ENCODE measurements at regions not wholly inside any gene's neighbourhood (a gene's known extent, or its start where the extent isn't known, plus 50 kb on each side); places are given as distances from the start of the nearest gene placed in this dataset.

- Histone ChIP-seq H3K4me2 (ENCODE audit: insufficient read depth, low read length) (no peak overlapping the region), H4K20me1 (ENCODE audit: insufficient read depth, low read length) (no peaks in the 10 kb centered on the region), H3K4me1 (ENCODE audit: insufficient read depth, low read length) (no peaks in the 10 kb centered on the region), H3K27me3 (ENCODE audit: insufficient read depth, low read length, poor library complexity) (no peaks in the 10 kb centered on the region), H3K4me3 (ENCODE audit: low read depth in 1 of 2, low read length in 2 of 2) (no peak overlapping the region), H2AFZ (ENCODE audit: low read depth, low read length) (no peak overlapping the region), H3K79me2 (ENCODE audit: insufficient read depth, low read length) (no peaks in the 10 kb centered on the region), H3K9ac (ENCODE audit: low read depth, low read length) (no peak overlapping the region), H3K36me3 (ENCODE audit: insufficient read depth, low read length) (no peaks in the 10 kb centered on the region), H3K9me3 (ENCODE audit: insufficient read depth, low read length, severe bottlenecking) (no peaks in the 10 kb centered on the region), H3K27ac (ENCODE audit: low read length) (no peak overlapping the region)
- TF ChIP-seq EZH2 (IDR thresholded peaks at IDR 0.05; ENCODE audit: borderline replicate concordance, low read depth, low read length, severe bottlenecking): no peak
- TF ChIP-seq CTCF (IDR thresholded peaks at IDR 0.05; ENCODE audit: borderline replicate concordance, extremely low read depth, low read length, poor library complexity, severe bottlenecking): no peak
- ATAC-seq (ENCODE audit: insufficient read depth, low read depth) (no peak), DNase-seq (no peak)
Observed at GRCh38 chr4:178970433-178971140, 1528.3 kb upstream of the AGA start.

- DNase-seq: no peak
- no peak for ATAC-seq (ENCODE audit: insufficient read depth, low read depth)
- H3K4me1 ChIP-seq (ENCODE audit: insufficient read depth, low read length): no peaks in the 10 kb centered on the region
- H4K20me1 ChIP-seq (ENCODE audit: insufficient read depth, low read length): no peaks in the 10 kb centered on the region
- no peak overlapping the region for H2AFZ ChIP-seq (ENCODE audit: low read depth, low read length)
- no peaks in the 10 kb centered on the region for H3K27me3 ChIP-seq (ENCODE audit: insufficient read depth, low read length, poor library complexity)
- H3K27ac ChIP-seq (ENCODE audit: low read length): no peak overlapping the region
- H3K9me3 ChIP-seq (ENCODE audit: insufficient read depth, low read length, severe bottlenecking): no peaks in the 10 kb centered on the region
- no peaks in the 10 kb centered on the region for H3K36me3 ChIP-seq (ENCODE audit: insufficient read depth, low read length)
- H3K4me2 ChIP-seq (ENCODE audit: insufficient read depth, low read length): no peak overlapping the region
- no peak for TF ChIP-seq CTCF (IDR thresholded peaks at IDR 0.05; ENCODE audit: borderline replicate concordance, extremely low read depth, low read length, poor library complexity, severe bottlenecking)
- TF ChIP-seq EZH2 (IDR thresholded peaks at IDR 0.05; ENCODE audit: borderline replicate concordance, low read depth, low read length, severe bottlenecking): no peak
- no peaks in the 10 kb centered on the region for H3K79me2 ChIP-seq (ENCODE audit: insufficient read depth, low read length)
- no peak overlapping the region for H3K9ac ChIP-seq (ENCODE audit: low read depth, low read length)
- H3K4me3 ChIP-seq (ENCODE audit: low read depth in 1 of 2, low read length in 2 of 2): no peak overlapping the region
Observed at GRCh38 chr4:178976861-178977260, 1534.6 kb upstream of the AGA start.

- Histone ChIP-seq H3K4me3 (ENCODE audit: low read depth in 1 of 2, low read length in 2 of 2) (no peak overlapping the region), H3K9ac (ENCODE audit: low read depth, low read length) (no peak overlapping the region), H3K27ac (ENCODE audit: low read length) (no peak overlapping the region), H3K9me3 (ENCODE audit: insufficient read depth, low read length, severe bottlenecking) (no peaks in the 10 kb centered on the region), H3K4me1 (ENCODE audit: insufficient read depth, low read length) (no peaks in the 10 kb centered on the region), H3K79me2 (ENCODE audit: insufficient read depth, low read length) (no peaks in the 10 kb centered on the region), H3K27me3 (ENCODE audit: insufficient read depth, low read length, poor library complexity) (no peaks in the 10 kb centered on the region), H3K4me2 (ENCODE audit: insufficient read depth, low read length) (no peak overlapping the region), H3K36me3 (ENCODE audit: insufficient read depth, low read length) (no peaks in the 10 kb centered on the region), H4K20me1 (ENCODE audit: insufficient read depth, low read length) (no peaks in the 10 kb centered on the region), H2AFZ (ENCODE audit: low read depth, low read length) (no peak overlapping the region)
- no peak for TF ChIP-seq CTCF (IDR thresholded peaks at IDR 0.05; ENCODE audit: borderline replicate concordance, extremely low read depth, low read length, poor library complexity, severe bottlenecking)
- TF ChIP-seq EZH2 (IDR thresholded peaks at IDR 0.05; ENCODE audit: borderline replicate concordance, low read depth, low read length, severe bottlenecking): no peak
- DNase-seq (no peak), ATAC-seq (ENCODE audit: insufficient read depth, low read depth) (no peak)
Observed at GRCh38 chr4:178993306-178993705, 1551.1 kb upstream of the AGA start.
